Esophagus muscularis mucosa (tissue), 4 donors: ENCODE measurements at regions not wholly inside any gene's neighbourhood (a gene's known extent, or its start where the extent isn't known, plus 50 kb on each side); places are given as distances from the start of the nearest gene placed in this dataset.
"Not testable (repeated sequence)": the region's sequence is repeated elsewhere in the genome, so short reads cannot be mapped to it uniquely, and the experiment has no call there.

Experiments used
- DNase-seq: peaks from one replicate; pipeline ENCODE4 v3.0.0-alpha.2; 2017; ENCODE audit errors: extremely low spot score
- H3K27ac ChIP-seq, 4 donors: fragments of 200-600 bp; sonication (generic); replicated peaks in 1 of 4; 1 replicate in 3 of 4; 2 replicates in 1 of 4; pipeline ENCODE4 v1.5.1; 2016 to 2019; ENCODE audit warnings: mild to moderate bottlenecking in 1 of 4
- H3K27me3 ChIP-seq, 4 donors: fragments of 200-600 bp; sonication (generic); one replicate each; pipeline versions ENCODE4 v1.5.1 to v1.6.0; 2016 to 2019
- H3K36me3 ChIP-seq, 4 donors: fragments of 200-600 bp; sonication (generic); one replicate each; pipeline ENCODE4 v1.5.1; 2016 to 2019
- H3K4me1 ChIP-seq, 4 donors: fragments of 200-600 bp; sonication (generic); one replicate each; pipeline ENCODE4 v1.5.1; 2016 to 2019
- H3K4me3 ChIP-seq, 4 donors: fragments of 200-600 bp; sonication (generic); 1 replicate in 2 of 4; 2 replicates in 2 of 4; pipeline ENCODE4 v1.5.1; 2016 to 2019; ENCODE audit warnings: mild to moderate bottlenecking in 4 of 4, moderate library complexity in 1 of 4
- H3K9me3 ChIP-seq, 4 donors: fragments of 200-600 bp; sonication (generic); 1 replicate in 3 of 4; 2 replicates in 1 of 4; pipeline ENCODE4 v1.5.1; 2016 to 2019
- CTCF ChIP-seq, 3 experiments: fragments of 200-600 bp in 2 of 3; fragments of 450-650 bp in 1 of 3; sonication (generic) in 2 of 3; IDR thresholded peaks; one replicate each; pipeline ENCODE4 v1.5.1; 2017 to 2019; ENCODE audit warnings: antibody characterized with exemption in 3 of 3, mild to moderate bottlenecking in 2 of 3, moderate library complexity in 1 of 3
- EP300 ChIP-seq: sonication (generic); formaldehyde crosslinking; IDR thresholded peaks from one replicate; pipeline ENCODE4 v1.6.1; 2017; ENCODE audit warnings: antibody characterized with exemption
- POLR2A ChIP-seq: fragments of 450-650 bp; IDR thresholded peaks from one replicate; pipeline ENCODE4 v1.6.1; 2017; ENCODE audit warnings: antibody characterized with exemption, moderate library complexity, mild to moderate bottlenecking, low read depth
- POLR2AphosphoS5 ChIP-seq, 2 donors: sonication (generic); formaldehyde crosslinking; IDR thresholded peaks; one replicate each; pipeline ENCODE4 v1.6.1; 2017; ENCODE audit warnings: antibody characterized with exemption in 2 of 2
- WGBS: methylation state at CpG from one replicate; pipeline ENCODE4 v1.1.5; 2018; 5-methylcytosine and 5-hydroxymethylcytosine counted together
- intact Hi-C: fragments of 100-400 bp; cut with DNase I; formaldehyde crosslinking; loops from one replicate; pipeline ENCODE4 v1.15.1; 2023

- Histone ChIP-seq H3K27ac (peak overlapping the region in 2 of 4 donors; percentile 10 to 30), H3K9me3 (no peaks in the 10 kb centered on the region), H3K4me1 (peaks cover 0 to 21% (median 21%) of the 10 kb centered on the region in 4 donors), H3K4me3 (no peak overlapping the region), H3K27me3 (no peaks in the 10 kb centered on the region), H3K36me3 (peaks cover 0 to 24% (median 14%) of the 10 kb centered on the region in 4 donors)
- 96% methylated on average over 4 of the region's 4 CpGs for WGBS
- no peak for DNase-seq
- TF ChIP-seq POLR2A (no peak), POLR2AphosphoS5 (IDR thresholded peaks at IDR 0.05) (no peak), EP300 (no peak), CTCF (IDR thresholded peaks at IDR 0.05) (no peak)
- intact Hi-C loops = no loop called here
Observed at GRCh38 chr2:54052825-54053718, 62.3 kb upstream of the ACYP2 start.

GRCh38 chr2:54050445-54050844 lies 65.0 kb upstream of the ACYP2 start:
- DNase-seq = no peak
- Histone ChIP-seq H3K27ac (no peak overlapping the region), H3K27me3 (no peaks in the 10 kb centered on the region), H3K4me3 (no peak overlapping the region), H3K4me1 (peaks cover 0 to 21% (median 12%) of the 10 kb centered on the region in 4 donors), H3K9me3 (peaks cover 0 to 2% (median 0%) of the 10 kb centered on the region in 4 donors), H3K36me3 (peaks cover 0 to 26% (median 14%) of the 10 kb centered on the region in 4 donors)
- 95% methylated on average over 2 of the region's 2 CpGs for WGBS
- intact Hi-C loops = no loop called here
- TF ChIP-seq POLR2A = no peak
- no peak for TF ChIP-seq POLR2AphosphoS5 (IDR thresholded peaks at IDR 0.05)
- TF ChIP-seq CTCF (IDR thresholded peaks at IDR 0.05) = no peak
- TF ChIP-seq EP300 = no peak

- Histone ChIP-seq H3K27ac (no peak overlapping the region), H3K4me3 (no peak overlapping the region), H3K4me1 (peaks cover under 1 to 13% (median 7%) of the 10 kb centered on the region in 4 donors), H3K27me3 (no peaks in the 10 kb centered on the region), H3K36me3 (peaks cover 0 to 28% (median 14%) of the 10 kb centered on the region in 4 donors), H3K9me3 (peaks cover 0 to 6% (median 0%) of the 10 kb centered on the region in 4 donors)
- DNase-seq = no peak
- intact Hi-C loops = no loop called here
- 70% methylated on average over 1 of the region's 1 CpG for WGBS
- TF ChIP-seq EP300 (no peak), CTCF (IDR thresholded peaks at IDR 0.05) (no peak), POLR2A (no peak), POLR2AphosphoS5 (IDR thresholded peaks at IDR 0.05) (no peak)
Observed at GRCh38 chr2:54049365-54049764, 66.0 kb upstream of the ACYP2 start.

GRCh38 chr2:54048896-54049295 lies 66.5 kb upstream of the ACYP2 start:
- DNase-seq, H3K27me3 ChIP-seq, H3K4me3 ChIP-seq, intact Hi-C loops, H3K27ac ChIP-seq, H3K9me3 ChIP-seq: not testable (repeated sequence)
- Histone ChIP-seq H3K4me1 (peaks cover 2 to 13% (median 7%) of the 10 kb centered on the region in 4 donors), H3K36me3 (peaks cover 0 to 28% (median 14%) of the 10 kb centered on the region in 4 donors)
- WGBS = 84% methylated on average over 7 of the region's 7 CpGs

GRCh38 chr2:54048117-54048785 lies 67.2 kb upstream of the ACYP2 start:
- Histone ChIP-seq H3K27ac (no peak overlapping the region), H3K36me3 (peaks cover 0 to 28% (median 13%) of the 10 kb centered on the region in 4 donors), H3K9me3 (peaks cover 0 to 6% (median 0%) of the 10 kb centered on the region in 4 donors), H3K27me3 (no peaks in the 10 kb centered on the region), H3K4me3 (no peak overlapping the region), H3K4me1 (peaks cover 8 to 14% (median 9%) of the 10 kb centered on the region in 4 donors)
- 98% methylated on average over 2 of the region's 2 CpGs for WGBS
- TF ChIP-seq CTCF (IDR thresholded peaks at IDR 0.05) = no peak
- TF ChIP-seq POLR2AphosphoS5 (IDR thresholded peaks at IDR 0.05) = no peak
- no peak for TF ChIP-seq EP300
- no peak for TF ChIP-seq POLR2A
- no peak for DNase-seq
- intact Hi-C loops = no loop called here
